Testis (tissue), 2 donors: ENCODE measurements at regions not wholly inside any gene's neighbourhood (a gene's known extent, or its start where the extent isn't known, plus 50 kb on each side); places are given as distances from the start of the nearest gene placed in this dataset.

ENCODE experiments used
- POLR2A ChIP-seq: fragments of 450-650 bp; IDR thresholded peaks from one replicate; pipeline ENCODE4 v1.6.1; 2017; ENCODE audit warnings: antibody characterized with exemption, mild to moderate bottlenecking, moderate library complexity
- TF ChIP-seq, protein P1 (sequence below), 3 experiments: fragments of 450-650 bp in 2 of 3; fragments of 200-600 bp in 1 of 3; sonication (generic) in 1 of 3; IDR thresholded peaks; one replicate each; pipeline ENCODE4 v1.5.1; 2016 to 2019; ENCODE audit warnings: antibody characterized with exemption in 3 of 3, mild to moderate bottlenecking in 2 of 3, moderate library complexity in 1 of 3

DNA sequence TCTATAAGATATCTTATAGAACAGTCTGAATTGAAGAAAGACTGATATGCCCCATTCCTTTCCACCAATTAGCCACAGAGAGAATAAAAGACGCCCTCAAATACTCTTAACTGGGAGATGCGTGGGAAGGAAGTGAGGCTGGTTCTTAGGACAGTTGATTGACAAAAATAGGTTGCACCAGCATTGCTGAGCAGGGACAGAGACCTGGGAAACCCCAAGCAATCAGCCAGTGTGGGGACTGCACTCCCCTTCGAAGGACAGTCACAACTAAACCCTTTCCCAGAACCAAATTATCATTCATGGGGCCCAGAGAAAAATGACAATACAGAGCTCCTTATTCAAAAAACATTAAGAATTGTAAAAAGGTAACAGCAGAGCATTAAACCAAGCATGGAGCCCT lies 196.9 kb upstream of the GHITM start:
- TF ChIP-seq, protein P1, sequence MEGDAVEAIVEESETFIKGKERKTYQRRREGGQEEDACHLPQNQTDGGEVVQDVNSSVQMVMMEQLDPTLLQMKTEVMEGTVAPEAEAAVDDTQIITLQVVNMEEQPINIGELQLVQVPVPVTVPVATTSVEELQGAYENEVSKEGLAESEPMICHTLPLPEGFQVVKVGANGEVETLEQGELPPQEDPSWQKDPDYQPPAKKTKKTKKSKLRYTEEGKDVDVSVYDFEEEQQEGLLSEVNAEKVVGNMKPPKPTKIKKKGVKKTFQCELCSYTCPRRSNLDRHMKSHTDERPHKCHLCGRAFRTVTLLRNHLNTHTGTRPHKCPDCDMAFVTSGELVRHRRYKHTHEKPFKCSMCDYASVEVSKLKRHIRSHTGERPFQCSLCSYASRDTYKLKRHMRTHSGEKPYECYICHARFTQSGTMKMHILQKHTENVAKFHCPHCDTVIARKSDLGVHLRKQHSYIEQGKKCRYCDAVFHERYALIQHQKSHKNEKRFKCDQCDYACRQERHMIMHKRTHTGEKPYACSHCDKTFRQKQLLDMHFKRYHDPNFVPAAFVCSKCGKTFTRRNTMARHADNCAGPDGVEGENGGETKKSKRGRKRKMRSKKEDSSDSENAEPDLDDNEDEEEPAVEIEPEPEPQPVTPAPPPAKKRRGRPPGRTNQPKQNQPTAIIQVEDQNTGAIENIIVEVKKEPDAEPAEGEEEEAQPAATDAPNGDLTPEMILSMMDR (IDR thresholded peaks at IDR 0.05) = no peak
- TF ChIP-seq POLR2A = no peak
